Activated B cell treated with CpG ODN at 0.5 μM for 24 hours (primary cell): ENCODE measurements at regions not wholly inside any gene's neighbourhood (a gene's known extent, or its start where the extent isn't known, plus 50 kb on each side); places are given as distances from the start of the nearest gene placed in this dataset.

Experiments
- ATAC-seq: fragments of 200-7000 bp; cut with Tn5 transposase; one replicate; pipeline ENCODE4 v1.10.0; 2021; ENCODE audit warnings: low read depth, mild to moderate bottlenecking, moderate library complexity
- CTCF ChIA-PET: fragments of 350-600 bp; sonication (Branson Sonifier 250); formaldehyde crosslinking; loops from one replicate; lab custom pipeline; 2021; ENCODE audit warnings: antibody characterized with exemption; lab: Charles Lee
- POLR2A ChIA-PET: fragments of 350-600 bp; sonication (Branson Sonifier 250); formaldehyde crosslinking; loops from one replicate; lab custom pipeline; 2021; ENCODE audit warnings: antibody characterized with exemption; lab: Charles Lee
- DNase-seq: peaks from one replicate; pipeline ENCODE4 v3.0.0; 2022
- H3K27ac Mint-ChIP-seq: one replicate; pipeline ENCODE4 v1.8.0; 2020; ENCODE audit warnings: mixed read lengths
- H3K27me3 Mint-ChIP-seq: one replicate; pipeline ENCODE4 v1.8.0; 2021; ENCODE audit warnings: mixed read lengths
- H3K36me3 Mint-ChIP-seq: one replicate; pipeline ENCODE4 v1.8.0; 2021; ENCODE audit warnings: low read depth, mixed read lengths
- H3K4me1 Mint-ChIP-seq: one replicate; pipeline ENCODE4 v1.8.0; 2021; ENCODE audit warnings: mixed read lengths
- H3K4me3 Mint-ChIP-seq: one replicate; pipeline ENCODE4 v1.8.0; 2020; ENCODE audit warnings: mild to moderate bottlenecking, mixed read lengths
- H3K9me3 Mint-ChIP-seq: one replicate; pipeline ENCODE4 v1.8.0; 2020; ENCODE audit warnings: mixed read lengths
- CTCF ChIP-seq: fragments of 200-600 bp; IDR thresholded peaks from one replicate; pipeline ENCODE4 v1.8.0; 2022; ENCODE audit warnings: antibody characterized with exemption, mild to moderate bottlenecking
- intact Hi-C: fragments of 100-400 bp; cut with micrococcal nuclease; formaldehyde crosslinking; loops from one replicate; pipeline ENCODE4 v1.15.1; 2024

- POLR2A ChIA-PET, result no interaction called here
- H3K9me3 Mint-ChIP-seq, result no peaks in the 10 kb centered on the region
- DNase-seq, result no peak
- H3K27me3 Mint-ChIP-seq, result no peaks in the 10 kb centered on the region
- H3K27ac Mint-ChIP-seq, result no peak overlapping the region
- H3K4me3 Mint-ChIP-seq, result no peak overlapping the region
- H3K4me1 Mint-ChIP-seq, result no peaks in the 10 kb centered on the region
- no peak for TF ChIP-seq CTCF
- H3K36me3 Mint-ChIP-seq, result no peaks in the 10 kb centered on the region
- ATAC-seq, result no peak
- CTCF ChIA-PET, result no interaction called here
- intact Hi-C loops, result no loop called here
These were observed 180.4 kb downstream of the ZIC3 start for GRCh38 chrX:137746289-137746688.

- no peak for ATAC-seq
- Mint-ChIP-seq H3K27ac (no peak overlapping the region), H3K27me3 (no peaks in the 10 kb centered on the region), H3K4me1 (no peaks in the 10 kb centered on the region), H3K4me3 (no peak overlapping the region), H3K9me3 (no peaks in the 10 kb centered on the region), H3K36me3 (no peaks in the 10 kb centered on the region)
- TF ChIP-seq CTCF, result no peak
- CTCF ChIA-PET, result no interaction called here
- intact Hi-C loops, result no loop called here
- POLR2A ChIA-PET, result no interaction called here
- DNase-seq, result no peak
These were observed 181.5 kb downstream of the ZIC3 start for GRCh38 chrX:137747244-137748043.

- ChIA-PET POLR2A (no interaction called here), CTCF (no interaction called here)
- Mint-ChIP-seq H3K36me3 (no peaks in the 10 kb centered on the region), H3K4me3 (no peak overlapping the region), H3K27me3 (no peaks in the 10 kb centered on the region), H3K27ac (no peak overlapping the region), H3K9me3 (no peaks in the 10 kb centered on the region), H3K4me1 (no peaks in the 10 kb centered on the region)
- no peak for ATAC-seq
- TF ChIP-seq CTCF, result no peak
- no peak for DNase-seq
- intact Hi-C loops, result no loop called here
These were observed 182.9 kb downstream of the ZIC3 start for GRCh38 chrX:137748827-137749226.

GRCh38 chrX:137749246-137749645 is 183.3 kb downstream of the ZIC3 start:
- Mint-ChIP-seq H3K36me3 (no peaks in the 10 kb centered on the region), H3K4me3 (no peak overlapping the region), H3K27me3 (no peaks in the 10 kb centered on the region), H3K9me3 (no peaks in the 10 kb centered on the region), H3K4me1 (no peaks in the 10 kb centered on the region), H3K27ac (no peak overlapping the region)
- no peak for ATAC-seq
- POLR2A ChIA-PET, result no interaction called here
- intact Hi-C loops, result no loop called here
- TF ChIP-seq CTCF, result no peak
- CTCF ChIA-PET, result no interaction called here
- no peak for DNase-seq

- intact Hi-C loops, result no loop called here
- Mint-ChIP-seq H3K36me3 (no peaks in the 10 kb centered on the region), H3K27me3 (no peaks in the 10 kb centered on the region), H3K4me1 (no peaks in the 10 kb centered on the region), H3K4me3 (no peak overlapping the region), H3K9me3 (no peaks in the 10 kb centered on the region), H3K27ac (no peak overlapping the region)
- DNase-seq (no peak), ATAC-seq (no peak)
- POLR2A ChIA-PET, result no interaction called here
- CTCF ChIA-PET, result no interaction called here
- TF ChIP-seq CTCF, result no peak
These were observed 205.6 kb downstream of the ZIC3 start for GRCh38 chrX:137771537-137771936.
